ENCODE measurements at regions not wholly inside any gene's neighbourhood (a gene's known extent, or its start where the extent isn't known, plus 50 kb on each side); places are given as distances from the start of the nearest gene placed in this dataset.

GRCh38 chr4:113822555-113823290, 61.2 kb upstream of the CAMK2D start:
- no peak for TF ChIP-seq CTCF (IDR thresholded peaks at IDR 0.05)
- no peak for TF ChIP-seq POLR2A (IDR thresholded peaks at IDR 0.05)
